Gastrocnemius medialis (tissue), 4 donors: ENCODE measurements at regions not wholly inside any gene's neighbourhood (a gene's known extent, or its start where the extent isn't known, plus 50 kb on each side); places are given as distances from the start of the nearest gene placed in this dataset.

Source experiments
- CTCF ChIP-seq, 5 experiments: fragments of 450-650 bp in 3 of 5; fragments of 200-600 bp in 2 of 5; sonication (generic) in 2 of 5; IDR thresholded peaks in 4 of 5; conservative IDR thresholded peaks in 1 of 5; 1 replicate in 4 of 5; 2 replicates in 1 of 5; pipeline ENCODE4 v1.5.1; 2016 to 2019; ENCODE audit warnings: antibody characterized with exemption in 5 of 5, mild to moderate bottlenecking in 3 of 5, moderate library complexity in 3 of 5
- POLR2A ChIP-seq, 2 donors: fragments of 450-650 bp; IDR thresholded peaks; one replicate each; pipeline ENCODE4 v1.6.1; 2017; ENCODE audit warnings: antibody characterized with exemption in 2 of 2, mild to moderate bottlenecking in 2 of 2, moderate library complexity in 2 of 2

DNA sequence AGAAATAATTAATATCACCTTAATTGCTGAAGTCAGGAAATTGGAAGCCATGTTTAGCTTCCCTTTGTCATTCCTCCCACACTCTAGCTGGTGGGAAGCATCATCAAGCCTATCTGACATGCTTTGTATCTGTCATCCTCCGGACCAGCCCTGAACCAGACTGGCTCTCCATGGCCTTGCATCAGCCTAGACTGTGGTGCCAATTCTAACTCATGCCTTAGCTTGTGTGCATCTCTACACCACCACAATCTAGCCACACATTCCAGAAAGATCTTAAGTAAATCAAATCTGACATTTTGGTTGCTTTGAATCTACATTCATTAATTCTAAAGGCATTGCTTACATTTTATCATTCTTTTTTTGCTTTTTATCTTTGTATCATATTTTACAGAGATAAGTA lies 196.4 kb upstream of the VSTM2A start:
- TF ChIP-seq CTCF (IDR thresholded peaks at IDR 0.05 in 4 of 5, conservative IDR thresholded peaks at IDR 0.05 in 1 of 5), result no peak
- no peak for TF ChIP-seq POLR2A (IDR thresholded peaks at IDR 0.05)
